DOHH2 (cell line): ENCODE measurements at regions not wholly inside any gene's neighbourhood (a gene's known extent, or its start where the extent isn't known, plus 50 kb on each side); places are given as distances from the start of the nearest gene placed in this dataset.
"Not testable (repeated sequence)": the region's sequence is repeated elsewhere in the genome, so short reads cannot be mapped to it uniquely, and the experiment has no call there.

Experiments used
- EZH2phosphoT487 ChIP-seq: fragments of 200-600 bp; sonication (generic); IDR thresholded peaks from 2 replicates; pipeline ENCODE4 v1.6.1; 2017; ENCODE audit warnings: borderline replicate concordance, mild to moderate bottlenecking, antibody characterized with exemption, low read length, moderate library complexity, mixed read lengths
- TF ChIP-seq, protein P1 (sequence below): fragments of 200-600 bp; sonication (generic); IDR thresholded peaks from one replicate; pipeline ENCODE4 v1.5.1; 2014; ENCODE audit warnings: antibody characterized with exemption, mild to moderate bottlenecking, low read depth, low read length; ENCODE audit not compliant: poor library complexity, severe bottlenecking

DNA sequence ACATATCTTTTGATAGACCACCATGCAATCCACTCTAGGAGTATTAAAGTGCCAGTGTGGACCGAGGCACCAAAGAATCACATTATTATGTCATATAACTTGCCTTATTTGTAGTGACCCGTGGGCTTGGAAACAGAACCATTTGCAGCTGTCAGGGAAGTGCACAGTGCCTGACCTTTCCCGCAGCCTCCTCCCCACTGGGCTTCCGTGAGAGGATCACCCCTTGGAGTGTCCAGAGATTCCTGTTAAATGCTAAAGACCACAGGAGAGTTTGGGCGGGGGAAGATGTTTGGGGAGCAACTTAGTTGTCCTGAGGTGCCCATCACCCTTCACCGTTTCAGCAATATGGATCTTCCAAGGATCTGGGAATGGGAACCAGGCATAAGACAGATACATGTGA, 84.4 kb downstream of the POTEB3 start:
- TF ChIP-seq, protein P1, sequence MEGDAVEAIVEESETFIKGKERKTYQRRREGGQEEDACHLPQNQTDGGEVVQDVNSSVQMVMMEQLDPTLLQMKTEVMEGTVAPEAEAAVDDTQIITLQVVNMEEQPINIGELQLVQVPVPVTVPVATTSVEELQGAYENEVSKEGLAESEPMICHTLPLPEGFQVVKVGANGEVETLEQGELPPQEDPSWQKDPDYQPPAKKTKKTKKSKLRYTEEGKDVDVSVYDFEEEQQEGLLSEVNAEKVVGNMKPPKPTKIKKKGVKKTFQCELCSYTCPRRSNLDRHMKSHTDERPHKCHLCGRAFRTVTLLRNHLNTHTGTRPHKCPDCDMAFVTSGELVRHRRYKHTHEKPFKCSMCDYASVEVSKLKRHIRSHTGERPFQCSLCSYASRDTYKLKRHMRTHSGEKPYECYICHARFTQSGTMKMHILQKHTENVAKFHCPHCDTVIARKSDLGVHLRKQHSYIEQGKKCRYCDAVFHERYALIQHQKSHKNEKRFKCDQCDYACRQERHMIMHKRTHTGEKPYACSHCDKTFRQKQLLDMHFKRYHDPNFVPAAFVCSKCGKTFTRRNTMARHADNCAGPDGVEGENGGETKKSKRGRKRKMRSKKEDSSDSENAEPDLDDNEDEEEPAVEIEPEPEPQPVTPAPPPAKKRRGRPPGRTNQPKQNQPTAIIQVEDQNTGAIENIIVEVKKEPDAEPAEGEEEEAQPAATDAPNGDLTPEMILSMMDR = not testable (repeated sequence)
- not testable (repeated sequence) for TF ChIP-seq EZH2phosphoT487
